ENCODE measurements at regions not wholly inside any gene's neighbourhood (a gene's known extent, or its start where the extent isn't known, plus 50 kb on each side); places are given as distances from the start of the nearest gene placed in this dataset.

GRCh38 chr16:55145771-55146603, 178.0 kb upstream of the IRX6 start:
- Histone ChIP-seq H3K9me1 (ENCODE audit: control insufficient read depth, extremely low read depth, insufficient read depth, low read length) (no peaks in the 10 kb centered on the region), H3K4me3 (ENCODE audit: control insufficient read depth in 2 of 3, extremely low read depth in 1 of 3, insufficient read depth in 2 of 3, low read depth in 1 of 3, low read length in 3 of 3) (no peak overlapping the region), H3K4me1 (ENCODE audit: control insufficient read depth, extremely low read depth, insufficient read depth, low read length) (no peaks in the 10 kb centered on the region), H3K9me3 (ENCODE audit: control insufficient read depth, low read depth, low read length) (no peaks in the 10 kb centered on the region), H2AFZ (ENCODE audit: control insufficient read depth, low read length) (no peak overlapping the region), H4K20me1 (ENCODE audit: control insufficient read depth, extremely low read depth, insufficient read depth, low read length) (no peaks in the 10 kb centered on the region), H3K79me2 (ENCODE audit: control insufficient read depth, insufficient read depth, low read length) (no peaks in the 10 kb centered on the region), H3K36me3 (ENCODE audit: control insufficient read depth in 2 of 2, extremely low read depth in 1 of 2, insufficient read depth in 2 of 2, low read length in 2 of 2) (no peaks in the 10 kb centered on the region), H3K4me2 (ENCODE audit: control insufficient read depth, extremely low read depth, insufficient read depth, low read depth, low read length) (no peak overlapping the region), H3K27ac (ENCODE audit: control insufficient read depth, insufficient read depth, low read length) (no peak overlapping the region), H3K9ac (ENCODE audit: control insufficient read depth, extremely low read depth, insufficient read depth, low read length) (no peak overlapping the region), H3K27me3 (ENCODE audit: control insufficient read depth, extremely low read depth, insufficient read depth, low read length) (no peaks in the 10 kb centered on the region)
- dilution Hi-C loops (cut with MboI; ENCODE audit: extremely low pct_ligation_motif_present, low sequenced_read_pairs): no loop called here
- no peak for FAIRE-seq
- no peak for TF ChIP-seq EZH2 (IDR thresholded peaks at IDR 0.05; ENCODE audit: low read length)
- TF ChIP-seq, protein P1, sequence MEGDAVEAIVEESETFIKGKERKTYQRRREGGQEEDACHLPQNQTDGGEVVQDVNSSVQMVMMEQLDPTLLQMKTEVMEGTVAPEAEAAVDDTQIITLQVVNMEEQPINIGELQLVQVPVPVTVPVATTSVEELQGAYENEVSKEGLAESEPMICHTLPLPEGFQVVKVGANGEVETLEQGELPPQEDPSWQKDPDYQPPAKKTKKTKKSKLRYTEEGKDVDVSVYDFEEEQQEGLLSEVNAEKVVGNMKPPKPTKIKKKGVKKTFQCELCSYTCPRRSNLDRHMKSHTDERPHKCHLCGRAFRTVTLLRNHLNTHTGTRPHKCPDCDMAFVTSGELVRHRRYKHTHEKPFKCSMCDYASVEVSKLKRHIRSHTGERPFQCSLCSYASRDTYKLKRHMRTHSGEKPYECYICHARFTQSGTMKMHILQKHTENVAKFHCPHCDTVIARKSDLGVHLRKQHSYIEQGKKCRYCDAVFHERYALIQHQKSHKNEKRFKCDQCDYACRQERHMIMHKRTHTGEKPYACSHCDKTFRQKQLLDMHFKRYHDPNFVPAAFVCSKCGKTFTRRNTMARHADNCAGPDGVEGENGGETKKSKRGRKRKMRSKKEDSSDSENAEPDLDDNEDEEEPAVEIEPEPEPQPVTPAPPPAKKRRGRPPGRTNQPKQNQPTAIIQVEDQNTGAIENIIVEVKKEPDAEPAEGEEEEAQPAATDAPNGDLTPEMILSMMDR (optimal IDR thresholded peaks at IDR 0.05 in 1 of 3, IDR thresholded peaks at IDR 0.05 in 1 of 3, conservative IDR thresholded peaks at IDR 0.05 in 1 of 3; ENCODE audit: extremely low read depth in 1 of 3, insufficient read depth in 2 of 3, low read length in 3 of 3): no peak
- DNase-seq (ENCODE audit: low read depth, low spot score): no peak

DNA sequence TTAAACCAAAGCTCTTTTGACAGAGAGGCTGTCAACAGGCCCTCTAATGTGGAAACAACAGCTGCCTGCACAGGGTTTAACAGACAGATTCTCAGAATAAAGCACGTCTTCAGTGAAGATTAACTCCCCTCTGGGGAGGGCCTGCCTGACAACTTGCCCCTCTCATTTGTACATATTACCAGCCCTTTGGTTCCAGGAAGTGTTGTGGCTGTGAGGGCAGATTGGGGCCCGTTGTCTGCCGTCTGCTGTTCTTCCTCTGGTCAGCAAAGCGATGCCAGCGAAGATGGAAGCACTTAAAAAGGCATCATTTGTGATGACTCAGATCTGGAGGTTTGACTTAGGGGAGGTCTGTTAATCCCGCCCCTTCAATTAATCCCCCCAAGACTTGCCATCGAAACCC, 177.0 kb upstream of the IRX6 start:
- TF ChIP-seq, protein P1 (optimal IDR thresholded peaks at IDR 0.05 in 1 of 3, IDR thresholded peaks at IDR 0.05 in 1 of 3, conservative IDR thresholded peaks at IDR 0.05 in 1 of 3; ENCODE audit: extremely low read depth in 1 of 3, insufficient read depth in 2 of 3, low read length in 3 of 3): no peak
- no peak for TF ChIP-seq EZH2 (IDR thresholded peaks at IDR 0.05; ENCODE audit: low read length)
- Histone ChIP-seq H3K4me1 (ENCODE audit: control insufficient read depth, extremely low read depth, insufficient read depth, low read length) (no peaks in the 10 kb centered on the region), H3K9ac (ENCODE audit: control insufficient read depth, extremely low read depth, insufficient read depth, low read length) (no peak overlapping the region), H2AFZ (ENCODE audit: control insufficient read depth, low read length) (no peak overlapping the region), H4K20me1 (ENCODE audit: control insufficient read depth, extremely low read depth, insufficient read depth, low read length) (no peaks in the 10 kb centered on the region), H3K4me2 (ENCODE audit: control insufficient read depth, extremely low read depth, insufficient read depth, low read depth, low read length) (no peak overlapping the region), H3K79me2 (ENCODE audit: control insufficient read depth, insufficient read depth, low read length) (no peaks in the 10 kb centered on the region), H3K4me3 (ENCODE audit: control insufficient read depth in 2 of 3, extremely low read depth in 1 of 3, insufficient read depth in 2 of 3, low read depth in 1 of 3, low read length in 3 of 3) (no peak overlapping the region), H3K27ac (ENCODE audit: control insufficient read depth, insufficient read depth, low read length) (no peak overlapping the region), H3K9me3 (ENCODE audit: control insufficient read depth, low read depth, low read length) (no peaks in the 10 kb centered on the region), H3K27me3 (ENCODE audit: control insufficient read depth, extremely low read depth, insufficient read depth, low read length) (no peaks in the 10 kb centered on the region), H3K9me1 (ENCODE audit: control insufficient read depth, extremely low read depth, insufficient read depth, low read length) (no peaks in the 10 kb centered on the region), H3K36me3 (ENCODE audit: control insufficient read depth in 2 of 2, extremely low read depth in 1 of 2, insufficient read depth in 2 of 2, low read length in 2 of 2) (no peaks in the 10 kb centered on the region)
- DNase-seq (ENCODE audit: low read depth, low spot score) (no peak), FAIRE-seq (no peak)
- dilution Hi-C loops (cut with MboI; ENCODE audit: extremely low pct_ligation_motif_present, low sequenced_read_pairs): no loop called here
